NCI-H2196 treated with DMSO at 0.1 percent for 48 hours (cell line): ENCODE measurements at regions not wholly inside any gene's neighbourhood (a gene's known extent, or its start where the extent isn't known, plus 50 kb on each side); places are given as distances from the start of the nearest gene placed in this dataset.

Source experiments
- DNase-seq: peaks from one replicate; lab custom pipeline; 2025; ENCODE audit not compliant: unreplicated experiment; lab: John Stamatoyannopoulos, UW

GRCh38 chr13:39100996-39101738 is 62.9 kb downstream of the NHLRC3 start:
- no peak for DNase-seq

GRCh38 chr13:39102981-39103490 is 64.8 kb downstream of the NHLRC3 start:
- no peak for DNase-seq

- DNase-seq, result no peak
Observed at GRCh38 chr13:39105110-39105509, 66.9 kb downstream of the NHLRC3 start.

- no peak for DNase-seq
Observed at GRCh38 chr13:39106216-39107005, 68.2 kb downstream of the NHLRC3 start.

- no peak for DNase-seq
Observed at GRCh38 chr13:39107561-39107960, 69.3 kb downstream of the NHLRC3 start.

- DNase-seq, result no peak
Observed at GRCh38 chr13:39108783-39109182, 70.5 kb downstream of the NHLRC3 start.

- no peak for DNase-seq
Observed at GRCh38 chr13:39110518-39111097, 72.4 kb downstream of the NHLRC3 start.

GRCh38 chr13:39111145-39111544 is 72.9 kb downstream of the NHLRC3 start:
- DNase-seq, result no peak

- DNase-seq, result no peak
Observed at GRCh38 chr13:39119422-39119821, 81.2 kb downstream of the NHLRC3 start.

- no peak for DNase-seq
Observed at GRCh38 chr13:39123578-39123977, 85.3 kb downstream of the NHLRC3 start.

GRCh38 chr13:39129213-39129612 is 91.0 kb downstream of the NHLRC3 start:
- no peak for DNase-seq

- DNase-seq, result no peak
Observed at GRCh38 chr13:39130301-39130700, 92.0 kb downstream of the NHLRC3 start.

- DNase-seq, result no peak
Observed at GRCh38 chr13:39132286-39133230, 94.3 kb downstream of the NHLRC3 start.

- DNase-seq, result no peak
Observed at GRCh38 chr13:39133781-39134180, 95.5 kb downstream of the NHLRC3 start.

- no peak for DNase-seq
Observed at GRCh38 chr13:39134574-39134973, 96.3 kb downstream of the NHLRC3 start.

GRCh38 chr13:39144391-39144790 is 106.1 kb downstream of the NHLRC3 start:
- DNase-seq, result no peak

- DNase-seq, result no peak
Observed at GRCh38 chr13:39144941-39145533, 106.8 kb downstream of the NHLRC3 start.

GRCh38 chr13:39148513-39148961 is 110.3 kb downstream of the NHLRC3 start:
- no peak for DNase-seq

GRCh38 chr13:39149896-39150295 is 111.6 kb downstream of the NHLRC3 start:
- no peak for DNase-seq

GRCh38 chr13:39154041-39154440 is 115.8 kb downstream of the NHLRC3 start:
- DNase-seq, result no peak
